ENCODE measurements at regions not wholly inside any gene's neighbourhood (a gene's known extent, or its start where the extent isn't known, plus 50 kb on each side); places are given as distances from the start of the nearest gene placed in this dataset.

- H3K4me3 ChIP-seq (ENCODE audit: low read length) = no peak overlapping the region
- H4K20me1 ChIP-seq (ENCODE audit: control insufficient read depth, insufficient read depth, low read depth, low read length) = no peaks in the 10 kb centered on the region
- H3K27me3 ChIP-seq (ENCODE audit: control insufficient read depth, low read length) = peaks cover 4% of the 10 kb centered on the region; the same call in 1 of the 2 replicates
- H3K9me3 ChIP-seq (ENCODE audit: control insufficient read depth, insufficient read depth, low read length) = no peaks in the 10 kb centered on the region
- H3K36me3 ChIP-seq (ENCODE audit: control insufficient read depth, low read length) = no peaks in the 10 kb centered on the region
- TF ChIP-seq, protein P1, sequence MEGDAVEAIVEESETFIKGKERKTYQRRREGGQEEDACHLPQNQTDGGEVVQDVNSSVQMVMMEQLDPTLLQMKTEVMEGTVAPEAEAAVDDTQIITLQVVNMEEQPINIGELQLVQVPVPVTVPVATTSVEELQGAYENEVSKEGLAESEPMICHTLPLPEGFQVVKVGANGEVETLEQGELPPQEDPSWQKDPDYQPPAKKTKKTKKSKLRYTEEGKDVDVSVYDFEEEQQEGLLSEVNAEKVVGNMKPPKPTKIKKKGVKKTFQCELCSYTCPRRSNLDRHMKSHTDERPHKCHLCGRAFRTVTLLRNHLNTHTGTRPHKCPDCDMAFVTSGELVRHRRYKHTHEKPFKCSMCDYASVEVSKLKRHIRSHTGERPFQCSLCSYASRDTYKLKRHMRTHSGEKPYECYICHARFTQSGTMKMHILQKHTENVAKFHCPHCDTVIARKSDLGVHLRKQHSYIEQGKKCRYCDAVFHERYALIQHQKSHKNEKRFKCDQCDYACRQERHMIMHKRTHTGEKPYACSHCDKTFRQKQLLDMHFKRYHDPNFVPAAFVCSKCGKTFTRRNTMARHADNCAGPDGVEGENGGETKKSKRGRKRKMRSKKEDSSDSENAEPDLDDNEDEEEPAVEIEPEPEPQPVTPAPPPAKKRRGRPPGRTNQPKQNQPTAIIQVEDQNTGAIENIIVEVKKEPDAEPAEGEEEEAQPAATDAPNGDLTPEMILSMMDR (IDR thresholded peaks at IDR 0.05; ENCODE audit: low read depth, low read length, poor library complexity, severe bottlenecking) = no peak
- TF ChIP-seq EZH2phosphoT487 (IDR thresholded peaks at IDR 0.05; ENCODE audit: borderline replicate concordance, low read length) = no peak
- no peak overlapping the region for H3K27ac ChIP-seq (ENCODE audit: low read depth, low read length)
- no peaks in the 10 kb centered on the region for H3K4me1 ChIP-seq (ENCODE audit: control insufficient read depth, low read length)
- no peaks in the 10 kb centered on the region for H3K9me2 ChIP-seq (replicated peaks; ENCODE audit: control insufficient read depth, low read length)
- no peaks in the 10 kb centered on the region for H3K79me2 ChIP-seq (ENCODE audit: control insufficient read depth, low read length)
- H3F3A ChIP-seq (ENCODE audit: control insufficient read depth, insufficient read depth) = no peaks in the 10 kb centered on the region
- no peak overlapping the region for H3K4me2 ChIP-seq (ENCODE audit: low read length)
Measured at GRCh38 chr3:124404621-124405020, 325.6 kb upstream of the UMPS start.

- Histone ChIP-seq H3F3A (ENCODE audit: control insufficient read depth, insufficient read depth) (no peaks in the 10 kb centered on the region), H4K20me1 (ENCODE audit: control insufficient read depth, insufficient read depth, low read depth, low read length) (no peaks in the 10 kb centered on the region), H3K79me2 (ENCODE audit: control insufficient read depth, low read length) (no peaks in the 10 kb centered on the region), H3K4me1 (ENCODE audit: control insufficient read depth, low read length) (no peaks in the 10 kb centered on the region), H3K4me3 (ENCODE audit: low read length) (no peak overlapping the region), H3K27ac (ENCODE audit: low read depth, low read length) (no peak overlapping the region), H3K4me2 (ENCODE audit: low read length) (no peak overlapping the region), H3K9me2 (replicated peaks; ENCODE audit: control insufficient read depth, low read length) (no peaks in the 10 kb centered on the region), H3K27me3 (ENCODE audit: control insufficient read depth, low read length) (peaks cover 4% of the 10 kb centered on the region; the same call in 1 of the 2 replicates), H3K36me3 (ENCODE audit: control insufficient read depth, low read length) (no peaks in the 10 kb centered on the region), H3K9me3 (ENCODE audit: control insufficient read depth, insufficient read depth, low read length) (no peaks in the 10 kb centered on the region)
- no peak for TF ChIP-seq EZH2phosphoT487 (IDR thresholded peaks at IDR 0.05; ENCODE audit: borderline replicate concordance, low read length)
- TF ChIP-seq, protein P1 (IDR thresholded peaks at IDR 0.05; ENCODE audit: low read depth, low read length, poor library complexity, severe bottlenecking) = no peak
Measured at GRCh38 chr3:124407260-124407659, 323.0 kb upstream of the UMPS start.

GRCh38 chr3:124409650-124410275, 320.5 kb upstream of the UMPS start:
- Histone ChIP-seq H3K9me2 (replicated peaks; ENCODE audit: control insufficient read depth, low read length) (no peaks in the 10 kb centered on the region), H3K36me3 (ENCODE audit: control insufficient read depth, low read length) (no peaks in the 10 kb centered on the region), H3K4me1 (ENCODE audit: control insufficient read depth, low read length) (no peaks in the 10 kb centered on the region), H4K20me1 (ENCODE audit: control insufficient read depth, insufficient read depth, low read depth, low read length) (no peaks in the 10 kb centered on the region), H3K79me2 (ENCODE audit: control insufficient read depth, low read length) (no peaks in the 10 kb centered on the region), H3K27me3 (ENCODE audit: control insufficient read depth, low read length) (peaks cover 4% of the 10 kb centered on the region; the same call in 1 of the 2 replicates), H3K27ac (ENCODE audit: low read depth, low read length) (no peak overlapping the region), H3K4me3 (ENCODE audit: low read length) (no peak overlapping the region), H3K4me2 (ENCODE audit: low read length) (no peak overlapping the region), H3K9me3 (ENCODE audit: control insufficient read depth, insufficient read depth, low read length) (no peaks in the 10 kb centered on the region), H3F3A (ENCODE audit: control insufficient read depth, insufficient read depth) (no peaks in the 10 kb centered on the region)
- TF ChIP-seq, protein P1 (IDR thresholded peaks at IDR 0.05; ENCODE audit: low read depth, low read length, poor library complexity, severe bottlenecking) = no peak
- TF ChIP-seq EZH2phosphoT487 (IDR thresholded peaks at IDR 0.05; ENCODE audit: borderline replicate concordance, low read length) = no peak

Data from DOHH2 (cell line).